HG02798 (cell line): ENCODE measurements at regions not wholly inside any gene's neighbourhood (a gene's known extent, or its start where the extent isn't known, plus 50 kb on each side); places are given as distances from the start of the nearest gene placed in this dataset.
"Not testable (repeated sequence)": the region's sequence is repeated elsewhere in the genome, so short reads cannot be mapped to it uniquely, and the experiment has no call there.

Source experiments
- ATAC-seq: cut with Tn5 transposase; IDR thresholded peaks from one replicate; pipeline ENCODE4 v1.9.1; 2021; ENCODE audit warnings: mild to moderate bottlenecking; ENCODE audit not compliant: unreplicated experiment, poor library complexity

DNA sequence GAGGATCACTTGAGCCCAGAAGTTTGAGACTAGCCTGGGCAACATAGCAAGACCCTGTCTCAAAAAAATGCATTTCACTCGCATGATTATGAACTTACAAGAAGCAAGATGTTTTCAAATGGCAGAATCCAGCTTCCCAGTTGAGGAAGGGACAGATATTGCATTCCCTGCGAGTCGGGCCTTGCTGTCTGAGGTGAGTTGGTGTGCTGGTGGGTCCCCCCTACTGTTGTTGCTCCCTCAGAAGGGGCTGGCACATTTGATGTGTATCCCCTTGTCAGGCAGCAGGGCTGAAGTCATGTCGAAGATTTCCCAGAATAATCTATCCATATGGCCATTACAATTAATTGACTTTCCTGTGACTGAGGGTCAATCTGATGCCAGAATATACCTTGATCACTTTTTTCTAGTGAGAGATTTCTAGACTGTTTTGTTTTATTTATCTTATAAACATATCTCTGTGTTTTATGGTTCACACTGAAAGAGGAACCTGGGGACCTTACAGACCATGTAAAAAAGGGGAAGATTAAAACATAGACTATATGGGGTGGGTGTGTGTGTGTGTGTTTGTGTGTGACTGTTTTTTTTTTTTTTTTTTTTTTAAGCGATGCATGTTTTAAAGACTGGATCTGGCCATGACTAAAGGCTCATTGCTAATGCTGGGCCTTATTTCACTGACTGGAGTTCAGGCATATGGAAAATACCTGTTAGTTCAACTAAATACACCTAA is 112.1 kb upstream of the MRPS22 start:
- ATAC-seq, result no peak

DNA sequence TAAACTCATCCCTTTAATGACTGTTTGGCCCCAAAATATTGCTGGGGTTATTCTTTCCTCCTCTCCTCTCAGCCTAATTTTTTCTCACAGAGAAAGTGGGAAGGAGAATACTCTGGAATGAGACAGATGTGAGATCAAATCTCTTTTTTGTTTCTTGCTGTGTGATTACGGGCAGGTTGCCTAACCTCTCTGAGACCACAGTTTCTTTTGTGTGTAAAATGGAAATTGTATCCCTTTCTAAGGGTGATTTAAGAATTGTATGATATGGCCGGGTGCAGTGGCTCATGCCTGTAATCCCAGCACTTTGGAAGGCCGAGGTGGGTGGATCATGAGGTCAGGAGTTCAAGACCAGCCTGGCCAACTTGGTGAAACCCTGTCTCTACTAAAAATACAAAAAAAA is 111.5 kb upstream of the MRPS22 start:
- not testable (repeated sequence) for ATAC-seq

- no peak for ATAC-seq
Measured at GRCh38 chr3:139234491-139234890, 109.3 kb upstream of the MRPS22 start.

GRCh38 chr3:139235192-139235591 is 108.6 kb upstream of the MRPS22 start:
- ATAC-seq, result no peak

DNA sequence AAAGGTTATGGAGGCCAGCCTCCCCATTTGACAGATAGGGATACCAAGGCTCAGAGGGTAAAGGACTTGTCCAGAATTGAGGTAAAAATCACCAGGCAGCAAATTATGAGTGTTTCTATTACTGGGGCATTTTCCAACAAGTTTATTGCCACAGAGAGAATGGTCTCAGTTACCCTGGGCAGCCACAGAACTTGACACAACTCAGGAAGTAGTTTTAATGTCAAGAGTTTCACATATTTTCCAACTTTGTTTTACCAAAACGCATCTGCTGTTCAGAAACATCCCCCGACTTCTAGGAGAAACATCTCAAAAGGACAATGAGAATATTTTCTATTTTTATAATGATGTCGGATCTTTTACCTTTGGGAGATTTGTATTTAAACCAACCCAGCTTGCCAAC is 107.5 kb upstream of the MRPS22 start:
- ATAC-seq, result no peak

DNA sequence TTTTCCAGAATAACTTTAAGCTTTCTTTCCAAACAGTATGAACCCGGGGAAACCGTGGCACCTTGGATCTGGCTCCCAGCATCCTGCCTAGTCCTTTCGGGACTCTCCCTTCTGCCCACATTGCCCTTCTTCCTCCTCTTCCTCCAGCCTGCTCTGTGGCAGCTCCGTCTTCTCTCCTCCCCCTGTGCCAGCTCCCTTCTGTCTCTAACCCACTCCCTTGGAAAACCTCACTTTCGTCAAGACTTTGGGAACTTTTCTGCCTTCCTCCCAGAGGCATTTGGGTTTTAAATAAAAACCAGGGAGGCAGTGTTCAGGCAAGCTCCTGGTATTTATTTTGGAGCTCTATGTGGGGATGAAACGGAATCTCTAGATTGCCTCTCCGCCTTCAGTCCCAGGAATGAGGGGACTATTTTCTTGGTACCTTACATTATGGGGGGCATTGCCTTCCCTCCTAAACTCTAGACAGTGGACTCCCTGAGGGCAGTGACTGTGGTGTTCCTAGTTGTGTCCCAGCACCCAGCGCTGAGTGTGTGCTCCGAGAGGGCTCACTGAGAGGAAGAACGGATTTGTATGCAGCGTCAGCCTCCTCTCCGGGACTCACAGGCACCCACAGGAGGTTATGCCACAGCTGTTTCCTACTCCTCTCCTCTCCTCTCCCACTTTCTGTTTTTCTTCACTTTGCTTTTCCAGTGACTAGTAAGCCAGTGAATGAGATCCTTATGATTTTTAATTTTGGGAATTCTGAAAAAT is 105.4 kb upstream of the MRPS22 start:
- no peak for ATAC-seq

DNA sequence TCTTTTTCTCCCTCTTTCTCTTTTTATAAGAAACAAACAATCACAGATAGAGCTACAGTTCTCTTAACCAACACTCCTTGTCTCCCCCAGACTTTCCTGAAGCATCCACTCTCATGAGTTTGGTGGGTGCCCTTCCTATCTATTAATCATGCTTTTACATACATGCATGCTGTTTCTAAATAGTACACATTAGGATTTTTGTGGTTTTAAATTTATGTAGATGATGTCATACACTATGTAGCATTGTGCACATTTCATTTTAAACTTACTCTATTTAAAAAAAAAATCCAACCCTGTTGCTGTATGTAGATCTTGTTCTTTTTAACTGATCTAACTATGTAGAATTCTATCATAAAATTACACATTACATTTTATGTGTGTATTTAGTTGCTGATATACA is 104.3 kb upstream of the MRPS22 start:
- no peak for ATAC-seq

- no peak for ATAC-seq
Measured at GRCh38 chr3:139241783-139242182, 102.0 kb upstream of the MRPS22 start.

GRCh38 chr3:139243710-139244109 is 100.1 kb upstream of the MRPS22 start:
- ATAC-seq, result no peak

DNA sequence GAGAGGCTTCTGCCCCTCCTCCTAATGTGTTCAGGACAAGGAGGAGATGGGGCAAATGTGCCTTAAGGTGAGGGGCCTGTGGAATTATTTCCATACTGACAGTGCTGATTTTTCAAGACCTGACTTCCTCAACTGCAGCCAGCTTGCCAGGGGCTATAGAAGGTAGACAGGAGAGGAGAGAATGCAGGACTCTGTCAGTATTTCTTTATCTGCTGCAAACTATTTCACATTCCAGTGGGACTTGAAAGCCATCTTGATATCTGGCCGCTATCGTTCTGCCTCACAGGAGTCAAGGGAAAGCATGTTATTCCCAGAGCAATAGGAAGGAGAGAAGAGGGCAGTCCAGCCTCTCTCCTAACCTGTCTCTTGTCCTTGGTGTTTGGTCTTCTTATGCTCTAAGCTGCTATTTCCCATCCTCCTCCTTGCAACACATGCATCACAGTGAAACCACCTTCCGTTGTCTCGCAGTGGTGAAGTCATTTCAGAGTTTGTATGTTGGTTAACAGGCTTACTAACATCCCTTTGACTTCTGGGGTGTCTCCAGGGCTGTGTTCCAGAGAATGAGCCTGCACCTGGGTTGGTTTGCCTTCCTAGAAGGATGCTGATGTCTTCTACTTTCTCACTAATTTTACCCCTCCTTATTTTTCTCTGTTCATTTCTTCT is 95.1 kb upstream of the MRPS22 start:
- ATAC-seq, result no peak

DNA sequence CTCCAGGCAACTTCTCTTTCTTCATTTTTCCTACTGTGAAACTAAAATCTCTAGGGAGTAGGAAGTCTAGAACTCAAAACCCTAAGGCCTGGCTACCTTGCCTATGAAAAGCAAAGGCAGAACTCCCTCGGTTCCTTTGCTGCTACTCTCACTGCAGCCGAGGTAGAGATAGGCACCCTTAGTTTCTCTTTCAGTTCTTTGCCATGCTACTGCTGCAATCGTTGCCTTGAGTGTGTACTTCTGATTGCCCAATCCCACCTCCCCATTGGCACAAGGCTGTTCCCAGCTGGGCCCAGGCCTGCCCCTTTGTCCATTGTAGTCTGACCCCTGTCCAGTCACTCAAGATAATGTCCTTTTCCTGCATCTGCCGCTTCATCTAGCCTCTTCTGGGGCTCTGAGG is 92.3 kb upstream of the MRPS22 start:
- peak; percentile 60 for ATAC-seq

GRCh38 chr3:139252719-139253118 is 91.1 kb upstream of the MRPS22 start:
- no peak for ATAC-seq

GRCh38 chr3:139258276-139258675 is 85.5 kb upstream of the MRPS22 start:
- no peak for ATAC-seq

- ATAC-seq, result no peak
Measured at GRCh38 chr3:139259398-139259797, 84.4 kb upstream of the MRPS22 start.

DNA sequence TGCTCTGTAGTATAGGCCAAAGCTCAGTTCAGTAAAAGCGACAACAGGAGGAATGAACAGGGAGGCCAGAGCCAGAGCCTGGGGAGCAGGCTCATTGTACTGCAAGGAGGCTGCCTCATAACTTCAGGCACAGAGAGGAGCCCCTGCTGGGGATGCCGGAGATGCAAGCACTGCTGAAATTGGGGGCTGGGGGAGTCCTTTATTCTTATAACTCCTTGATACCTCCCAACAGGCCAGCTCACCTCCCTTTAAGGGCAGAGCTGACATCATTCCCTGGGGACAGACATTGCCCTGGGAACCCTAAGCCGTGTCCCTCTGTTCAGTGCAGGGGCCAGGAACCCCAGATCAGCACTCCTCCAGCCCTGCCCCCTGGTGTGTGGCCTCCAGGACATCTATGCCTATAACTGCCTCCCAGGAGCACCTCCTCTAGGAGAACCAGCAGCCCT is 83.8 kb upstream of the MRPS22 start:
- ATAC-seq, result no peak

- no peak for ATAC-seq
Measured at GRCh38 chr3:139260793-139261736, 82.8 kb upstream of the MRPS22 start.

- ATAC-seq, result no peak
Measured at GRCh38 chr3:139261754-139262586, 81.8 kb upstream of the MRPS22 start.

GRCh38 chr3:139263798-139264197 is 80.0 kb upstream of the MRPS22 start:
- ATAC-seq, result no peak

DNA sequence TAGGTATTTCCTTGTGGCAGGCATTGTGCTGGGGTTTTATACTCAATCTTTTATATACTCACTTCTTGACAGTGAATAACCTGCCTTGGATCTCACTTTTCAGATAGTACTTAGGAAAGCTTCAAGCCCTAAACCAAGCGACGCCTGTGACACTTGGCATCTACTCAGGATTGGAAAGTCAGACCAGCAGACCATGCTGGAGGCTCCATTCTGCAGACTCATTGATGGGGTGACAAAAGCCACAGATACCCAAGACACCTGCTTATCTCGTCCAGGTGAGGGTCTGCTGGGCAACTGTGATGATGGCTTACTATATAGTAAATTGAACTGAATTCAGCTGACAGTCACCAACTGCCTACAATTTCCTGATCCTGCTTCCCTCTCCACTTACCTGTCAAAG is 79.4 kb upstream of the MRPS22 start:
- ATAC-seq, result no peak
